Epithelial cell of proximal tubule (primary cell): ENCODE measurements at regions not wholly inside any gene's neighbourhood (a gene's known extent, or its start where the extent isn't known, plus 50 kb on each side); places are given as distances from the start of the nearest gene placed in this dataset.

Experiments
- DNase-seq: peaks from one replicate; pipeline ENCODE4 v3.0.0-alpha.2; 2011; ENCODE audit warnings: low read depth
- H3K4me3 ChIP-seq: 2 replicates; pipeline ENCODE4 v1.5.1; 2011; ENCODE audit warnings: low read depth, mild to moderate bottlenecking, low read length
- CTCF ChIP-seq: conservative IDR thresholded peaks from 2 replicates; pipeline ENCODE4 v1.5.1; 2012; ENCODE audit warnings: low read depth, mild to moderate bottlenecking, low read length

GRCh38 chr12:76152181-76152807, 67.8 kb upstream of the NAP1L1 start:
- no peak overlapping the region for H3K4me3 ChIP-seq
- TF ChIP-seq CTCF, result no peak
- no peak for DNase-seq

- no peak for DNase-seq
- TF ChIP-seq CTCF, result no peak
- H3K4me3 ChIP-seq, result no peak overlapping the region
Measured at GRCh38 chr12:76144245-76144549, 59.7 kb upstream of the NAP1L1 start.

- no peak for DNase-seq
- TF ChIP-seq CTCF, result no peak
- no peak overlapping the region for H3K4me3 ChIP-seq
Measured at GRCh38 chr12:76143343-76144244, 59.1 kb upstream of the NAP1L1 start.

- TF ChIP-seq CTCF, result no peak
- no peak for DNase-seq
- H3K4me3 ChIP-seq, result no peak overlapping the region
Measured at GRCh38 chr12:76142305-76142704, 57.8 kb upstream of the NAP1L1 start.

- no peak overlapping the region for H3K4me3 ChIP-seq
- no peak for DNase-seq
- no peak for TF ChIP-seq CTCF
Measured at GRCh38 chr12:76138656-76139055, 54.2 kb upstream of the NAP1L1 start.

GRCh38 chr12:76137606-76138005, 53.1 kb upstream of the NAP1L1 start:
- no peak for TF ChIP-seq CTCF
- no peak overlapping the region for H3K4me3 ChIP-seq
- DNase-seq, result no peak

GRCh38 chr12:76135456-76135855, 51.0 kb upstream of the NAP1L1 start:
- TF ChIP-seq CTCF, result no peak
- no peak overlapping the region for H3K4me3 ChIP-seq
- no peak for DNase-seq
